PFSK-1 (cell line): ENCODE measurements at regions not wholly inside any gene's neighbourhood (a gene's known extent, or its start where the extent isn't known, plus 50 kb on each side); places are given as distances from the start of the nearest gene placed in this dataset.

ENCODE experiments used
- FOXP2 ChIP-seq: optimal IDR thresholded peaks from 2 replicates; pipeline ENCODE3; 2011; ENCODE audit warnings: borderline replicate concordance, control low read depth, inconsistent platforms; ENCODE audit not compliant: insufficient read depth; ENCODE audit errors: extremely low read length, extremely low read depth
- POLR2AphosphoS5 ChIP-seq: IDR thresholded peaks from 2 replicates; pipeline ENCODE4 v1.6.1; 2012; ENCODE audit warnings: low read depth, mild to moderate bottlenecking, control low read depth, low read length, moderate library complexity
- REST ChIP-seq, 2 experiments: IDR thresholded peaks; 2 replicates each; pipeline versions ENCODE4 v1.6.1 to v1.8.0; 2011 to 2012; ENCODE audit warnings: low read depth in 2 of 2, low read length in 2 of 2, control low read depth in 1 of 2, inconsistent platforms in 1 of 2, mild to moderate bottlenecking in 1 of 2, moderate library complexity in 1 of 2; ENCODE audit not compliant: insufficient read depth in 1 of 2
- SIN3A ChIP-seq: IDR thresholded peaks from 2 replicates; pipeline ENCODE4 v1.6.1; 2012; ENCODE audit warnings: mild to moderate bottlenecking, low read length, moderate library complexity, borderline replicate concordance; ENCODE audit not compliant: insufficient read depth
- TAF1 ChIP-seq: IDR thresholded peaks from 2 replicates; pipeline ENCODE4 v1.6.1; 2012; ENCODE audit warnings: low read length, control low read depth, borderline replicate concordance; ENCODE audit not compliant: insufficient read depth

GRCh38 chr3:153577059-153577736 is 415.2 kb downstream of the RAP2B start:
- no peak for TF ChIP-seq SIN3A
- no peak for TF ChIP-seq POLR2AphosphoS5
- TF ChIP-seq TAF1: no peak
- TF ChIP-seq FOXP2: no peak

DNA sequence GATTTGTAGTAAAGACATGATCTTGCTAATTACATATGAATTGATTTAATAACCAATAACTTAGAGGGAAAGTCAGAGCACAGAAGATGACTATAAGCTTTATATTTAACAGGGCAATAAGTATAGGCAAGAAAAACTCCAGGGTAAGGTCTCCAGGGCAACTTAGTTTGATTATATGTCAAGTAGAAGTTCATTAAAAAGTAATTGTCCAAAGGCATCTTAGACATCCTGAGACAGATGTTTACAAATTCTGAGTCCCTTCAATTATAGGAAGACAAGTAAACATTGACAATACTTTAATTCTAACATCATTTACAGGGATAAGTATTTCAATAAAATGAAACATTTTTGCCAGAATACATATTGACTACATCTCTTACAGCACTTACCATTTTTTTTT is 416.0 kb downstream of the RAP2B start:
- no peak for TF ChIP-seq FOXP2

GRCh38 chr3:153590051-153590450 is 428.0 kb downstream of the RAP2B start:
- TF ChIP-seq SIN3A (no peak), REST (IDR thresholded peaks at IDR 0.05; ENCODE audit: insufficient read depth in 1 of 2, low read depth in 2 of 2, low read length in 2 of 2) (no peak), TAF1 (no peak), FOXP2 (no peak), POLR2AphosphoS5 (no peak)

- TF ChIP-seq POLR2AphosphoS5: no peak
- no peak for TF ChIP-seq SIN3A
- no peak for TF ChIP-seq FOXP2
- TF ChIP-seq TAF1: no peak
- TF ChIP-seq REST (IDR thresholded peaks at IDR 0.05; ENCODE audit: insufficient read depth in 1 of 2, low read depth in 2 of 2, low read length in 2 of 2): no peak
These were observed 429.7 kb downstream of the RAP2B start for GRCh38 chr3:153591561-153592245.

- TF ChIP-seq FOXP2 (no peak), POLR2AphosphoS5 (no peak), SIN3A (no peak), REST (IDR thresholded peaks at IDR 0.05; ENCODE audit: insufficient read depth in 1 of 2, low read depth in 2 of 2, low read length in 2 of 2) (no peak), TAF1 (no peak)
These were observed 433.3 kb downstream of the RAP2B start for GRCh38 chr3:153595186-153595815.

GRCh38 chr3:153596401-153596800 is 434.4 kb downstream of the RAP2B start:
- TF ChIP-seq SIN3A: no peak
- no peak for TF ChIP-seq POLR2AphosphoS5
- no peak for TF ChIP-seq TAF1
- TF ChIP-seq FOXP2: no peak
- no peak for TF ChIP-seq REST (IDR thresholded peaks at IDR 0.05; ENCODE audit: insufficient read depth in 1 of 2, low read depth in 2 of 2, low read length in 2 of 2)
